ENCODE measurements at regions not wholly inside any gene's neighbourhood (a gene's known extent, or its start where the extent isn't known, plus 50 kb on each side); places are given as distances from the start of the nearest gene placed in this dataset.

DNA sequence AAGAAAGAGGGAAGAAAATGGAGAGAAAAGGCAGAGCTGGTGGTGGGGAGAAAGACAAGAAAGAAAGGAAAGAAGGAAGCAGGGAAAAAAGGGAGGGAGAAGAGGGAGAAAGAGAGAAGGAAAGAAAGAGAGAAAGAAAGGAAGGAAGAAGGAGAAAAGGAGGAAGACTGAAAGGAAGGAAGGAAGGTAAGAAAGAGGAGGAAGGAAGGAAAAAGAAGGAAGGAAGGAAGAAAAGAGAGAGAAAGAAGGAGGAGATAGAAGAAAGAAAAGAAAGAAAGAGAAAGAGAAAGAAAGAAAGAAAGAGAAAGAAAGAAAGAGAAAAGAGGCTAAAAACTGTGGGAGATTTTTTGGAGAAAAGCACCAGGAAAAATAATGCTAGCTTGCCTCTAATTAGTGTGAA lies 561.4 kb upstream of the GOT2 start:
- ATAC-seq (no peak), DNase-seq (ENCODE audit: low read depth, low spot score) (no peak), FAIRE-seq (no peak)
- Histone ChIP-seq H3K4me2 (ENCODE audit: control insufficient read depth, insufficient read depth) (no peak overlapping the region), H3K27me3 (replicated peaks in 1 of 2; ENCODE audit: control insufficient read depth in 2 of 2, insufficient read depth in 2 of 2, low read length in 1 of 2) (no peaks in the 10 kb centered on the region), H3K79me2 (ENCODE audit: control insufficient read depth, insufficient read depth, low read length) (no peaks in the 10 kb centered on the region), H3K9ac (ENCODE audit: control insufficient read depth, insufficient read depth, low read length) (no peak overlapping the region), H3K4me3 (no peak overlapping the region), H4K20me1 (ENCODE audit: control insufficient read depth, insufficient read depth) (no peaks in the 10 kb centered on the region), H2AFZ (ENCODE audit: control insufficient read depth, low read depth, low read length) (no peak overlapping the region), H3K36me3 (ENCODE audit: control insufficient read depth in 2 of 2, insufficient read depth in 2 of 2, low read length in 1 of 2) (no peaks in the 10 kb centered on the region), H3K27ac (ENCODE audit: control insufficient read depth, insufficient read depth) (no peak overlapping the region), H3K9me3 (replicated peaks; ENCODE audit: control insufficient read depth, insufficient read depth, low read length) (no peaks in the 10 kb centered on the region), H3K4me1 (ENCODE audit: control insufficient read depth, insufficient read depth, low read length) (no peaks in the 10 kb centered on the region)
- intact Hi-C loops (cut with micrococcal nuclease; ENCODE audit: unreplicated experiment) (no loop called here), in situ Hi-C loops (cut with MboI) (no loop called here)
- no peak for TF ChIP-seq CHD4 (IDR thresholded peaks at IDR 0.05)
- no peak for TF ChIP-seq YY1 (IDR thresholded peaks at IDR 0.05; ENCODE audit: low read depth, low read length)
- TF ChIP-seq NFYB (IDR thresholded peaks at IDR 0.05; ENCODE audit: insufficient read depth, low read depth, low read length) = no peak
- TF ChIP-seq PML (IDR thresholded peaks at IDR 0.05; ENCODE audit: low read length) = no peak
- TF ChIP-seq STAT1 (conservative IDR thresholded peaks at IDR 0.05) = no peak
- no peak for TF ChIP-seq ZNF217 (IDR thresholded peaks at IDR 0.05)
- no peak for TF ChIP-seq MEF2B (IDR thresholded peaks at IDR 0.05; ENCODE audit: partially characterized antibody, poor library complexity, severe bottlenecking)
- TF ChIP-seq SREBF1 (IDR thresholded peaks at IDR 0.05; ENCODE audit: low read length) = no peak
- TF ChIP-seq FOS (IDR thresholded peaks at IDR 0.05; ENCODE audit: borderline replicate concordance, extremely low read depth, insufficient read length) = no peak
- no peak for TF ChIP-seq ZNF384 (IDR thresholded peaks at IDR 0.05; ENCODE audit: borderline replicate concordance, low read depth, low read length)
- TF ChIP-seq SIX5 (IDR thresholded peaks at IDR 0.05; ENCODE audit: low read depth, low read length, severe bottlenecking) = no peak
- CTCF ChIA-PET = no interaction called here
- BruUV-seq (replicated peaks) = no TSS peak
- SMC1A ChIA-PET (ENCODE audit: uncharacterized antibody, unreplicated experiment) = interaction anchor here (0.9 kb wide), 1 partner anchor 42 kb away, joined by 5 read pairs; no protein-coding TSS in a partner anchor
- RAD21 ChIA-PET (ENCODE audit: unreplicated experiment) = no interaction called here
- POLR2A ChIA-PET = no interaction called here

DNA sequence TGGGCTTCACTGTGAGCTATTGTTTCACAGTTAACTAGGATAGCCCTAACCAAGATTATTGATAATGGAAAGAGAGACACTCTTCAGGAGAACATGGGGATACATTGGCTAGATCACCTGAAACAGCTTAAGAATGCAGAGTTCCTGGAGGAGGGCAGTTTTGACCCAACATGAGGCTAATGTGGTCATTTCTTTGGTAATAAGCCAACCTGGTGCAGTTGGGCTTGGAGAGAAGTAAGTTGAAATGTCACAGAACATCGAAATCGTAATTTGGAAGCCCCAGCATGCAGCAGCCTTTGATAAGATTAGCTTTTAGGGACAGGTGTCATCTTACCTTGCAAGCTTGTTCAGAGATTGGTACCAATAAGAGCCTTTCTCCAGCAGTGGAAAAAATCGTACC lies 556.6 kb upstream of the GOT2 start:
- WGBS (ENCODE audit: insufficient coverage, insufficient replicate concordance, low lambda C conversion rate, missing lambda C conversion rate) = 0% methylated on average over 3 of the region's 3 CpGs
- Histone ChIP-seq H3K27me3 (replicated peaks in 1 of 2; ENCODE audit: control insufficient read depth in 2 of 2, insufficient read depth in 2 of 2, low read length in 1 of 2) (no peaks in the 10 kb centered on the region), H3K9me3 (replicated peaks; ENCODE audit: control insufficient read depth, insufficient read depth, low read length) (no peaks in the 10 kb centered on the region), H3K79me2 (ENCODE audit: control insufficient read depth, insufficient read depth, low read length) (no peaks in the 10 kb centered on the region), H3K4me3 (no peak overlapping the region), H3K4me2 (ENCODE audit: control insufficient read depth, insufficient read depth) (no peak overlapping the region), H3K27ac (ENCODE audit: control insufficient read depth, insufficient read depth) (no peak overlapping the region), H3K36me3 (ENCODE audit: control insufficient read depth in 2 of 2, insufficient read depth in 2 of 2, low read length in 1 of 2) (no peaks in the 10 kb centered on the region), H3K4me1 (ENCODE audit: control insufficient read depth, insufficient read depth, low read length) (no peaks in the 10 kb centered on the region), H2AFZ (ENCODE audit: control insufficient read depth, low read depth, low read length) (no peak overlapping the region), H3K9ac (ENCODE audit: control insufficient read depth, insufficient read depth, low read length) (no peak overlapping the region), H4K20me1 (ENCODE audit: control insufficient read depth, insufficient read depth) (no peaks in the 10 kb centered on the region)
- ChIA-PET SMC1A (ENCODE audit: uncharacterized antibody, unreplicated experiment) (no interaction called here), CTCF (no interaction called here), POLR2A (no interaction called here), RAD21 (ENCODE audit: unreplicated experiment) (no interaction called here)
- FAIRE-seq (no peak), ATAC-seq (no peak), DNase-seq (ENCODE audit: low read depth, low spot score) (no peak)
- no peak for TF ChIP-seq SMC3 (IDR thresholded peaks at IDR 0.05; ENCODE audit: borderline replicate concordance, low read length)
- no peak for TF ChIP-seq WRNIP1 (IDR thresholded peaks at IDR 0.05; ENCODE audit: borderline replicate concordance, low read depth, low read length)
- TF ChIP-seq SREBF2 (IDR thresholded peaks at IDR 0.05; ENCODE audit: low read length) = no peak
- no peak for TF ChIP-seq NFXL1 (IDR thresholded peaks at IDR 0.05; ENCODE audit: borderline replicate concordance)
- no peak for TF ChIP-seq MEF2B (IDR thresholded peaks at IDR 0.05; ENCODE audit: partially characterized antibody, poor library complexity, severe bottlenecking)
- no peak for TF ChIP-seq RAD51 (IDR thresholded peaks at IDR 0.05)
- no peak for TF ChIP-seq STAT1 (conservative IDR thresholded peaks at IDR 0.05)
- no peak for TF ChIP-seq STAT3 (IDR thresholded peaks at IDR 0.05; ENCODE audit: low read depth, low read length)
- no TSS peak for BruUV-seq (replicated peaks)
- intact Hi-C loops (cut with micrococcal nuclease; ENCODE audit: unreplicated experiment) (no loop called here), in situ Hi-C loops (cut with MboI) (no loop called here)
